ENCODE measurements at regions not wholly inside any gene's neighbourhood (a gene's known extent, or its start where the extent isn't known, plus 50 kb on each side); places are given as distances from the start of the nearest gene placed in this dataset.

DNA sequence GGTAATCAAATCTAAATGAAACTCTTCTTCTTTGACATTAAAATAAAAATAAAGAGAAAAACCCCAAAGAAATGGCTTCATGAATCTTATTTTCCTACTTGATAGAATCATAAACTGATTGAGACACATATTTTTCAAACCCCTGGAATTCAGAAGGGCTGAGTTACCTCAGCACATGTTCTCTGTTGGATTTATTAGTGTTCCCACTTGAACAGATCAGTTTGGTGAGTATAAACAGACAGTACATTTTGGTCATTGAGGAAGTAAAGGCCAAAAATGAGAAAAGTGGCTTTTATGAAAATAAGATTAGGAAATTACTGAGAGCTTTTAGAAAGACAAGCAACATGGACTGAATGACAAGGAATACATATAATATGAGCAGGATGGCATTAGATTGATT is 620.4 kb downstream of the ANKRD50 start:
- TF ChIP-seq, protein P1, sequence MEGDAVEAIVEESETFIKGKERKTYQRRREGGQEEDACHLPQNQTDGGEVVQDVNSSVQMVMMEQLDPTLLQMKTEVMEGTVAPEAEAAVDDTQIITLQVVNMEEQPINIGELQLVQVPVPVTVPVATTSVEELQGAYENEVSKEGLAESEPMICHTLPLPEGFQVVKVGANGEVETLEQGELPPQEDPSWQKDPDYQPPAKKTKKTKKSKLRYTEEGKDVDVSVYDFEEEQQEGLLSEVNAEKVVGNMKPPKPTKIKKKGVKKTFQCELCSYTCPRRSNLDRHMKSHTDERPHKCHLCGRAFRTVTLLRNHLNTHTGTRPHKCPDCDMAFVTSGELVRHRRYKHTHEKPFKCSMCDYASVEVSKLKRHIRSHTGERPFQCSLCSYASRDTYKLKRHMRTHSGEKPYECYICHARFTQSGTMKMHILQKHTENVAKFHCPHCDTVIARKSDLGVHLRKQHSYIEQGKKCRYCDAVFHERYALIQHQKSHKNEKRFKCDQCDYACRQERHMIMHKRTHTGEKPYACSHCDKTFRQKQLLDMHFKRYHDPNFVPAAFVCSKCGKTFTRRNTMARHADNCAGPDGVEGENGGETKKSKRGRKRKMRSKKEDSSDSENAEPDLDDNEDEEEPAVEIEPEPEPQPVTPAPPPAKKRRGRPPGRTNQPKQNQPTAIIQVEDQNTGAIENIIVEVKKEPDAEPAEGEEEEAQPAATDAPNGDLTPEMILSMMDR (IDR thresholded peaks at IDR 0.05; ENCODE audit: low read depth, low read length, poor library complexity, severe bottlenecking): no peak
- TF ChIP-seq EZH2phosphoT487 (IDR thresholded peaks at IDR 0.05; ENCODE audit: borderline replicate concordance, low read length): no peak

Measured in DOHH2 (cell line).